Vagina (tissue), 2 donors: ENCODE measurements at regions not wholly inside any gene's neighbourhood (a gene's known extent, or its start where the extent isn't known, plus 50 kb on each side); places are given as distances from the start of the nearest gene placed in this dataset.

Experiments used
- DNase-seq, 2 donors: peaks; one replicate each; pipeline ENCODE4 v3.0.0-alpha.2; 2017; ENCODE audit errors: extremely low spot score in 2 of 2
- H3K27ac ChIP-seq: fragments of 200-600 bp; sonication (generic); one replicate; pipeline ENCODE4 v1.5.1; 2019
- H3K27me3 ChIP-seq: fragments of 200-600 bp; sonication (generic); one replicate; pipeline ENCODE4 v1.5.1; 2019
- H3K36me3 ChIP-seq, 2 donors: fragments of 200-600 bp; sonication (generic); one replicate each; pipeline ENCODE4 v1.5.1; 2017 to 2019
- H3K4me1 ChIP-seq: fragments of 200-600 bp; sonication (generic); one replicate; pipeline ENCODE4 v1.5.1; 2019
- H3K4me3 ChIP-seq, 2 donors: fragments of 200-600 bp; sonication (generic); 1 replicate in 1 of 2; 2 replicates in 1 of 2; pipeline ENCODE4 v1.5.1; 2016 to 2019
- H3K9me3 ChIP-seq: fragments of 200-600 bp; sonication (generic); one replicate; pipeline ENCODE4 v1.5.1; 2019
- POLR2A ChIP-seq, 2 donors: fragments of 450-650 bp; IDR thresholded peaks; one replicate each; pipeline ENCODE4 v1.6.1; 2017; ENCODE audit warnings: antibody characterized with exemption in 2 of 2, mild to moderate bottlenecking in 2 of 2, moderate library complexity in 2 of 2
- POLR2AphosphoS5 ChIP-seq, 2 donors: sonication (generic); formaldehyde crosslinking; IDR thresholded peaks; one replicate each; pipeline ENCODE4 v1.9.0; 2017; ENCODE audit warnings: antibody characterized with exemption in 2 of 2, mild to moderate bottlenecking in 2 of 2, low read depth in 1 of 2; ENCODE audit not compliant: insufficient read depth in 1 of 2
- intact Hi-C: fragments of 100-400 bp; cut with DNase I; formaldehyde crosslinking; loops from one replicate; pipeline ENCODE4 v1.15.1; 2023
- TF ChIP-seq, protein P1 (sequence below), 3 experiments: fragments of 450-650 bp in 2 of 3; fragments of 200-600 bp in 1 of 3; sonication (generic) in 1 of 3; IDR thresholded peaks; one replicate each; pipeline ENCODE4 v1.5.1; 2017 to 2019; ENCODE audit warnings: antibody characterized with exemption in 3 of 3, mild to moderate bottlenecking in 2 of 3, moderate library complexity in 2 of 3

DNA sequence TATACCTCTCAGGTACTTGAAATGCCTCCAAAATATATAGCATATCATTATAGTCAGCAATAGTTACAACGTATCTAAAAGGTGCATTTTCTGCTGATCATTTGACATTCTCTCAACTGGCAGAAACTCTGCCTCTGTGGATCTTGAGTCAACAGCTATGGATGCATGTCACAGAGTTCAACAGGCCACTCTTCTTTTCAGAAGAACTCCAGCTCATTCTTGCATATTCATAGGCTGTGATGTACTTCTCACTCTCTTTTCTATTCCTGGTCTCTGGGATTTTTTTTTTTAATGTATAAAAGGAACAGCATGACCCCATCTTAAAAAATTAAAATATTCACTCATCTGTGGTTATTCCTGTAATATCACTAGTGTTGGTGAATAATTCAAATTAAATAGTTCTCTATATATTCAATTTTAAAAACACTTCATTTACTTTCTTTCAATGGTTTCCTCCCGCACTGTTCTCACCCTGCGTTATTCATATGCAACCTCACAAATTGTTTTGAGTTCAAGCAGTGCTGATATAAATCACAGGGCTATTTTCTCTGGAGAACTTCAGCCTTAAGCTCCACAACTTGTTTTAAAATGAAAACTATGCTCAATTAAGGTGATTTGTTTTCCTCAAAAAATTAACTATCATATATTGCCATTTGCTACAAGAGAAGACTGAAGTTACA is 1111.2 kb upstream of the ADGRL3 start:
- no peak overlapping the region for H3K27ac ChIP-seq
- intact Hi-C loops = loop anchor here (5.0 kb wide), 1 partner anchor 942 kb away; no protein-coding TSS in a partner anchor
- no peaks in the 10 kb centered on the region for H3K4me1 ChIP-seq
- H3K9me3 ChIP-seq = no peaks in the 10 kb centered on the region
- no peak for DNase-seq
- no peak overlapping the region for H3K4me3 ChIP-seq
- H3K36me3 ChIP-seq = no peaks in the 10 kb centered on the region
- TF ChIP-seq, protein P1, sequence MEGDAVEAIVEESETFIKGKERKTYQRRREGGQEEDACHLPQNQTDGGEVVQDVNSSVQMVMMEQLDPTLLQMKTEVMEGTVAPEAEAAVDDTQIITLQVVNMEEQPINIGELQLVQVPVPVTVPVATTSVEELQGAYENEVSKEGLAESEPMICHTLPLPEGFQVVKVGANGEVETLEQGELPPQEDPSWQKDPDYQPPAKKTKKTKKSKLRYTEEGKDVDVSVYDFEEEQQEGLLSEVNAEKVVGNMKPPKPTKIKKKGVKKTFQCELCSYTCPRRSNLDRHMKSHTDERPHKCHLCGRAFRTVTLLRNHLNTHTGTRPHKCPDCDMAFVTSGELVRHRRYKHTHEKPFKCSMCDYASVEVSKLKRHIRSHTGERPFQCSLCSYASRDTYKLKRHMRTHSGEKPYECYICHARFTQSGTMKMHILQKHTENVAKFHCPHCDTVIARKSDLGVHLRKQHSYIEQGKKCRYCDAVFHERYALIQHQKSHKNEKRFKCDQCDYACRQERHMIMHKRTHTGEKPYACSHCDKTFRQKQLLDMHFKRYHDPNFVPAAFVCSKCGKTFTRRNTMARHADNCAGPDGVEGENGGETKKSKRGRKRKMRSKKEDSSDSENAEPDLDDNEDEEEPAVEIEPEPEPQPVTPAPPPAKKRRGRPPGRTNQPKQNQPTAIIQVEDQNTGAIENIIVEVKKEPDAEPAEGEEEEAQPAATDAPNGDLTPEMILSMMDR (IDR thresholded peaks at IDR 0.05) = no peak
- TF ChIP-seq POLR2AphosphoS5 (IDR thresholded peaks at IDR 0.05; ENCODE audit: insufficient read depth in 1 of 2, low read depth in 1 of 2) = no peak
- TF ChIP-seq POLR2A (IDR thresholded peaks at IDR 0.05) = no peak
- no peaks in the 10 kb centered on the region for H3K27me3 ChIP-seq

DNA sequence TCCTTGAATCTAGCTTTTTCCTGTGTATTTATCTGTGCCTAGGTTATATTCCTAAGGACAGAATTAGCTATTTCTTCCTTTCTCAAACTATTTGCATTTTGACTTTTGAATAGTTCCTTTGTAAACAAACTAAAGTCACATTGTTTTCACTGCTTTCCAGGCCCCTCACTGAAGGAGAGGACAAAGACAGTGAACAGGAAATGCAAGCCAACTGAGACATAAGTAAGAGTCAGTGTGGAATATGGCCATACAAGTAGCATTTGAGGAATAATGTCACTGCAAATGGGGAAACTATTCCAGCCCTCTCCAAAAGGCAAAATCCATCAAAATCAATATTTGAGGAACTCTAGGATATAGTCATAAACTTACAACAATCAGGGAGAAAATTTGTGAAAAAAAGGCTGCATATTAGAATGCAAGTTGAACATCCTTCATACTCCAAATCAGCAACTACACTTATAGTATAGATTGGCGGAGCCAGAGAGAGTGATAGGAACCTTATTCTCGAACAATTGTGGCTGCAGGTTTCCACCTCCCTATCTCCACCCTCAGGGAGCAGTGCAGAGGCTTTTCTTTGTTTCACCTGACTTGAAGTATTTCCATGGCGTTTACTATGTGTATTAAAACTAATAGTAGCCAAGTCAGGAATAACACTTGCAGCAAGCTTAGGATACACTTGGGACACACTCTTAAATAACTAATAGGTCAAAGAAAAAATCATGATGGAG is 1110.4 kb upstream of the ADGRL3 start:
- no peaks in the 10 kb centered on the region for H3K4me1 ChIP-seq
- no peaks in the 10 kb centered on the region for H3K36me3 ChIP-seq
- H3K27me3 ChIP-seq = no peaks in the 10 kb centered on the region
- H3K27ac ChIP-seq = no peak overlapping the region
- DNase-seq = no peak
- intact Hi-C loops = loop anchor here (5.0 kb wide), 1 partner anchor 942 kb away; no protein-coding TSS in a partner anchor
- TF ChIP-seq, protein P1 (IDR thresholded peaks at IDR 0.05) = no peak
- TF ChIP-seq POLR2AphosphoS5 (IDR thresholded peaks at IDR 0.05; ENCODE audit: insufficient read depth in 1 of 2, low read depth in 1 of 2) = no peak
- TF ChIP-seq POLR2A (IDR thresholded peaks at IDR 0.05) = no peak
- H3K9me3 ChIP-seq = no peaks in the 10 kb centered on the region
- no peak overlapping the region for H3K4me3 ChIP-seq

DNA sequence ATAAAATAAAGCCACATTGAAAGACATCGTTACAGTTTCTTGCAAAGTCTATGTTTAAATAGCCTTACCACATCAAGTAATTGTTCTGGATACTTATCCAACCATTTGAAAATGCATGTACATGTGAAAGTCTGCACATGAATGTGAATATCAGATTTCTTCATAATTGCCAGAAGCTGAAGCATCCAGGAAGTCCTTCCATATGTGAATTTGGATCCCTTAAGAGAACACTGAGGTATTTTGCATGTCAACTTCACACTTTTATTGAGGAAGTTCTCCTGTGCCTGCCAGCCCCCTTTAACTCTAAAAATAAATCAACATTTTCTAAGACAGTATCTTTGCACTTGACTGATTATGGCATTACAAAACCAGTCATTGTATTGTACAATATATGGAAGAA is 1103.5 kb upstream of the ADGRL3 start:
- no peak for DNase-seq
- no peaks in the 10 kb centered on the region for H3K27me3 ChIP-seq
- no peak for TF ChIP-seq POLR2A (IDR thresholded peaks at IDR 0.05)
- TF ChIP-seq POLR2AphosphoS5 (IDR thresholded peaks at IDR 0.05; ENCODE audit: insufficient read depth in 1 of 2, low read depth in 1 of 2) = no peak
- TF ChIP-seq, protein P1 (IDR thresholded peaks at IDR 0.05) = no peak
- no peaks in the 10 kb centered on the region for H3K4me1 ChIP-seq
- H3K27ac ChIP-seq = no peak overlapping the region
- intact Hi-C loops = no loop called here
- no peaks in the 10 kb centered on the region for H3K36me3 ChIP-seq
- no peak overlapping the region for H3K4me3 ChIP-seq
- H3K9me3 ChIP-seq = no peaks in the 10 kb centered on the region

DNA sequence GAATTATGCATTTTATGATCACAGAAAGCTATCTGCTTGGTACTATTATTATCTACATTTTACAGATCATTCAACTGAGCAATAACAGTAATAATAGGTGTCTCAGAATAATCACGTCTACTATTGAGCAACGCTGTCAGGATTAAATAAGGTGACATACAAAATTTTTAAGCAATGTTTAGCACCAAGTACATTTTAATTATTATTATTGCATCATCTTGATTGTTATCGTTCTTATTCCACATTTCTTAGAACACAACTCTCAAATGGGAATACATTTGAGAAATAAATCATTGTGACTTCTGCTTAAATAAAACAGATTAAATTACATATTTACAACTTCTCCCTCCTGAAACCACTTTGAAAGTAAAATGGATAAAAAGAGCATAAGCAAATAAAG is 1083.5 kb upstream of the ADGRL3 start:
- Histone ChIP-seq H3K4me1 (no peaks in the 10 kb centered on the region), H3K27ac (no peak overlapping the region), H3K27me3 (no peaks in the 10 kb centered on the region), H3K9me3 (no peaks in the 10 kb centered on the region), H3K36me3 (no peaks in the 10 kb centered on the region), H3K4me3 (no peak overlapping the region)
- DNase-seq = no peak
- intact Hi-C loops = no loop called here
- no peak for TF ChIP-seq POLR2AphosphoS5 (IDR thresholded peaks at IDR 0.05; ENCODE audit: insufficient read depth in 1 of 2, low read depth in 1 of 2)
- no peak for TF ChIP-seq POLR2A (IDR thresholded peaks at IDR 0.05)
- TF ChIP-seq, protein P1 (IDR thresholded peaks at IDR 0.05) = no peak
